SW 1271 (cell line): ENCODE measurements at regions not wholly inside any gene's neighbourhood (a gene's known extent, or its start where the extent isn't known, plus 50 kb on each side); places are given as distances from the start of the nearest gene placed in this dataset.
"Not testable (repeated sequence)": the region's sequence is repeated elsewhere in the genome, so short reads cannot be mapped to it uniquely, and the experiment has no call there.

Experiments
- DNase-seq, 2 experiments: peaks; one replicate each; lab custom pipeline; 2025; lab: John Stamatoyannopoulos, UW

DNA sequence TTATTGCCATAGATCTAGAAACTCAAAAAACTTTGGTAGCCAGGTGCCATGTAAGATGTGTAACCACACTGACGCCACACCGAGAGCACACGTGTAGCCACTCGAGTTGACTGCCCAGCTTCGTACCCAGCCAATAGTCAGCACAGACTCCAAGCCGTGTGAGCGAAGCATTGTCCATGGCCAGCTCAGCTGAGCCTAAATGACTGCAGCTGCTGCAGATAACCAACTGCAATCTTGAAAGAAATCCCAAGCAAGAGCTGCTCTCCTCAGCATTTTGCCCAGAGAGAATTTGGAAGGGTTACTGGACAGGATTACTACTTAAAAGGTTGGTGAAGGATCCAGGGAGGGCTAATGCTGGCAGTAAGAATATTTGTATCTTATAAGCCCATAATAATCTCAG lies 193.0 kb upstream of the THRB start:
- DNase-seq = no peak

DNA sequence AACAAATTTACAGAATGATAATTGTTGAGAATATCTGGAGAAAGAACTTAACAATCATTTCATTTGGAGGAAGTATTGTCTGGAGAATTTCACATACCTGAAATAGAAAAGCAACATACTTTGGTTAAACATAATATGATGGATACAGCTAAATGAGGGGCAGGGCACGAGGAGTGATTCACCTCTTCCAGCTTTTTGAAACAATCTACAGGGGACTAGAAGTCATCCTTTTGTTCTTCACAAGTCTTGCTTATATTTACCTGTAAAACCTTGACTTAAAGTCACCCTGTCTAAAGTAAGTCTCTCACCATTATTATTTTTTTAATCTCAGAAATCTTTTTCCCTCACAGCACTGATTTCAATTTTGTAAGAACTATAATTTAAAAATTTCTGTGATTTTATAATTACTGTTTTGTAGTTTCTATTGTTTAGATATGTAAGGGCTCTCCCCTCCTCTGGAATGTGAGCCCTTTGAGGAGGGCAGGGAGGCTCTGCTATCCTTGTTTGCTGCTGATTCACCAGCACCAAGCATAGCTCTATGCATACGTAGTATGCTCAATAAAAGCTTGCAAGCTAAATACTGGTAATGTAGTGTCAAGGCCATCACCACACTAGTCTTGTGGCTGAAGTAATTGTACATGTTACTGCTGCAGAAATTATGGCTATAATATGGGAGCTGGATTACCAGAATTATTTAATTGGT lies 193.9 kb upstream of the THRB start:
- DNase-seq = no peak

- DNase-seq = no peak
Observed at GRCh38 chr3:24689353-24689752, 194.7 kb upstream of the THRB start.

- no peak for DNase-seq
Observed at GRCh38 chr3:24690777-24691176, 196.1 kb upstream of the THRB start.

DNA sequence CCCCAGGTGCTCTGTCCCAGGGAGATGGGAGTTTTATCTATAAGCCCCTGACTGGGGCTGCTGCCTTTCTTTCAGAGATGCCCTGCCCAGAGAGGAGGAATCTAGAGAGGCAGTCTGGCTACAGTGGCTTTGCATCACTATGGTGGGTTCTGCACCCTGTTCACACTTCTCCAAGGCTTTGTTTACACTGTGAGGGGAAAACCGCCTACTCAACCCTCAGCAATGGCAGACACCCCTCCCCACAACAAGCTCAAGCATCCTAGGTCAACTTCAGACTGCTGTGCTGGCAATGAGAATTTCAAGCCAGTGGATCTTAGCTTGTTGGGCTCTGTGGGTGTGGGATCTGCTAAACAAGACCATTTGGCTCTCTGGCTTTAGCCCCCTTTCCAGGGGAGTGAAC lies 204.4 kb upstream of the THRB start:
- not testable (repeated sequence) for DNase-seq

GRCh38 chr3:24704496-24704895 lies 209.8 kb upstream of the THRB start:
- no peak for DNase-seq

GRCh38 chr3:24707936-24708335 lies 213.3 kb upstream of the THRB start:
- no peak for DNase-seq

DNA sequence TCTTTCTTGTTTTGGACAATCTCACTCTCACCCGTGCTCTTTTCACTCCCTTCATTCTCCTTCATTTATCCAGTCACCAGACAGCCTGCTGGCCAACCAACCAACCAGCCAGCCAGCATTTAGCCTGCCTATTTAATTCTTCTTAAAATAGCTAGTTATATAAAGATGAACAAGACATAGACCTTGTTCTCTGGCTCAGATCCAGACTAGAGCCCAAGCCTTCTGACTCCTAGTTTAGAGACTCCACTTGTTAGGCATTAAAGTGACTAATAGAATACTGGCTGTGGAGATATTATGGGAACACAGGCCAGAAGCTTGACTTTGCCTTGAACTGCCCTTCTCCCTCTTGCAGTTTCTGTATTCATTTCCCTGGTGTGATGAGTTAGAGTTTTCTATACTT lies 215.3 kb upstream of the THRB start:
- no peak for DNase-seq

DNA sequence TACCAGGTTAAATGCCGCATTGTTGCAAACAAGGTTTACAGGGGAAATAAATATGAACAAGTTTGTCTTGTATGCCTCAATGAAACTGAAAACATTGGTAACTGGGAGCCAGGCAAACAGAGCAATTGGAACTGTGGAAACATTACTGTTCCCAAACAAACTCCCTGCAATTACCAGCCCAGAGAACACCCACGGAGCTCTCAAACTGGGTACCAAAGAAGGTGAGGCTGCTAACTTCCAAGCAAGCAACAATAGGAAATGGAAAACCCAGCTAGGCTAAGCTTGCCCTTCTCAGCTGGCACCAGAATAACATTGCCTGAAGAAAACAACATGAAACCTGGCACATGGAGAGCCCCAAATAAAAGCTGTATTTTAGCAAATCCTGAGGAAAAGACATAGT lies 218.9 kb upstream of the THRB start:
- DNase-seq = no peak

GRCh38 chr3:24714436-24714835 lies 219.8 kb upstream of the THRB start:
- DNase-seq = no peak

GRCh38 chr3:24715171-24715792 lies 220.6 kb upstream of the THRB start:
- DNase-seq = no peak

- DNase-seq = no peak
Observed at GRCh38 chr3:24722087-24722486, 227.4 kb upstream of the THRB start.

DNA sequence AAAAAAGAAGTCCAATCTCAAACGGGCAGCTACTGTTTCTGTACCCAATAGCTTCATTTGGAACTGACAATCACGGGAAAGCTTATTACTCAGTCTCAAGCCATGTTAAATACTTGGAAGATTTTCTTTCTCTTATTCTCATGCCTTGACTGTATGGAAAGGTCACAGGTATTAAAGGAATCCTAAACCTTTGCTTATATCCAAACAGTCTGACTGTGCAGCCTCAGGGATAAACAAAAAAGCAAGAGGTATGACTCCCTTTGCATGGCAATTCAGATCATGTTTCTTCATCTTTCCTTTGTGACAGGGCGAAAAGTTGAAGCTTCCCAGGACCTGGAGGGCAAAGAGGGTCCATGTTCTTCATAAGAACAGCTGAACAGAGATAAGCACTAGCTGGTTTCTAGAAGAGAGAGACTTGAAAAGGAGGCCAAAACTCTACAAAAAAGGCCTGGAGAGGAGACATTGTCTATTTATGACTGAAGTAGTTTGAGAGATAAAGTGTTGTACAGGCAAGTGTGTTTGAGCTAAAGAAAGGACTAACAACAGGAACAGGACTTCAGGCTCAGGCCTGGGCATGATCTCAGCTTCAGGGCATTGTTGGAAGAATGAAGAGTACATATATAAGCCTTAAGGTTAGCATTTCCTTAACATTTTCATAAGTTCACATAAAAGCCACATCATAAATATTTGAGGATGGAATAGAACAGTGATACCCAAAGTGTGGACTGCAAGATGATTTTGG lies 231.0 kb upstream of the THRB start:
- DNase-seq = no peak

DNA sequence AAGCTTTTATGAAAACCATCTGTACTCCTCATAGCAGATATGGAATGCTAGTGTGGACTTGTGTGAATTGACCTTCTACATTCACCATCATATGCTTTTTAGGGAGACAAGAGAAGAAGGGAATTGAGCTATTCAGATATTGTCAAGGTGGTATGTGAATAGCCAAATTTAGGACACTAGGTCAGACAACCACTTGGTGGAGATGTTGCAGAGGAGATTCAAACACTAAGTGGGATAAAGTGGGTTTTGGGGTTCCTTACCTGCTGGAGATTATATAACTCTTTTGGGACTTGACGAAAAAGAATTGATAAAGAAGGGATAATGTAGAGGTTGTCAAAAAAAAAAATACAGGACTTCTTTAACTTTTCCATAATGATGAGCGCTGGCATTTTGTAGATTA lies 231.8 kb upstream of the THRB start:
- no peak for DNase-seq

DNA sequence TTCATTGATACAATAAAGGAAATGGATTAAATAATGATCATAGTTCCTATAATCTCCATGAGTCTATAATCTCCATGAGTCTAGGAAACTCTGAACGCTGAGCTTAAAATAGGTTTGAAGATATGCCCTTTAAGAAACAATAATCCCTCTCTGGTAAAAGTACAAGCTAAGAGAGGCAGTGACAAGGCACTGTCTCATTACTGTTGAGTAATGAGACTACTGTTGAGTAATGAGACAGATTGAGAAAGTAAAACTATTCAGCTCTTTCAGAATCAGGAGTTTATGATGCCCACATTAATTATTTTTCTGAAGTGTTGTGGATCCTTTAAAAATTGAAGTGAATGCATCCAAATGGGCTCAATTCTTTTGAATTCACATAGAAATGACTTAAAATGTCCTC lies 235.5 kb upstream of the THRB start:
- DNase-seq = no peak

DNA sequence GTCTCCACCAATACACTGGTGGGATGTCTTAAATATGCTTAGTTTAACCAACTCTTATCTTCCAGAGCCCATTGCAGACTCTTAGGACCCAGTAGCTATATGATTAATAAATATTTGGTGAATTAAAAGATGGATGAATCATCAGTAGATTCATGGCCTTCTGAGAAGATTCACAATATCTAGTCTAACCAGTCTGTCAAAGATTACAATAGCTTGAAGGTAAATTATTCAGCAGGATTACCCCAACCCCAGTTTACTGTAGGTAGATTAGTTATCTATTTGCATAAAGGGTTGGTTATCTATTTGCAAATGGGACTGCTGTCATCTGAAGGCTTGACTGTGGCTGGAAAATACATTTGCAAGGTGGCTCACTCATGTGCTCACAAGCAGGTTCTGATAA lies 239.4 kb upstream of the THRB start:
- DNase-seq = no peak

GRCh38 chr3:24736701-24737100 lies 242.1 kb upstream of the THRB start:
- no peak for DNase-seq

DNA sequence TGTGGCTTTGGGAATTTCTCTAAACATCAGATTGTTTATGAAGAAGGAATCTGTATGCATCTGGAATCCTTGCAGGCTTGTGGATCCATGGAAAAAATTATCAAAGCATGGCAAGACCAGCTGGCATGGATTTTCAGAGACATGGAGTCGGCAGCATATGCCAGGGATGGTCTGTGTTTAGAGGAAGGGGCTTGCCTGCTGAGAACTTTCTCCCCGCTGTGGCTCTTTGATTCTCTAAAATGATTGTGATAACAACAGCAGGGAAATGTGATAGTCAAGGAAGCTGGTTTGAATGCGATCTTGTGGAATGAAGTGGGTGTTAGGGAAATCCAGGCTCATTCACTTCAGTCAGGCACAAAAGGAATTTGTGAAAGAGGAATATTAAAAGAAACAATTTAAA lies 245.7 kb upstream of the THRB start:
- DNase-seq = no peak

GRCh38 chr3:24741506-24741905 lies 246.9 kb upstream of the THRB start:
- no peak for DNase-seq

GRCh38 chr3:24748520-24748919 lies 253.9 kb upstream of the THRB start:
- DNase-seq = no peak

GRCh38 chr3:24751020-24751419 lies 256.4 kb upstream of the THRB start:
- DNase-seq = no peak

DNA sequence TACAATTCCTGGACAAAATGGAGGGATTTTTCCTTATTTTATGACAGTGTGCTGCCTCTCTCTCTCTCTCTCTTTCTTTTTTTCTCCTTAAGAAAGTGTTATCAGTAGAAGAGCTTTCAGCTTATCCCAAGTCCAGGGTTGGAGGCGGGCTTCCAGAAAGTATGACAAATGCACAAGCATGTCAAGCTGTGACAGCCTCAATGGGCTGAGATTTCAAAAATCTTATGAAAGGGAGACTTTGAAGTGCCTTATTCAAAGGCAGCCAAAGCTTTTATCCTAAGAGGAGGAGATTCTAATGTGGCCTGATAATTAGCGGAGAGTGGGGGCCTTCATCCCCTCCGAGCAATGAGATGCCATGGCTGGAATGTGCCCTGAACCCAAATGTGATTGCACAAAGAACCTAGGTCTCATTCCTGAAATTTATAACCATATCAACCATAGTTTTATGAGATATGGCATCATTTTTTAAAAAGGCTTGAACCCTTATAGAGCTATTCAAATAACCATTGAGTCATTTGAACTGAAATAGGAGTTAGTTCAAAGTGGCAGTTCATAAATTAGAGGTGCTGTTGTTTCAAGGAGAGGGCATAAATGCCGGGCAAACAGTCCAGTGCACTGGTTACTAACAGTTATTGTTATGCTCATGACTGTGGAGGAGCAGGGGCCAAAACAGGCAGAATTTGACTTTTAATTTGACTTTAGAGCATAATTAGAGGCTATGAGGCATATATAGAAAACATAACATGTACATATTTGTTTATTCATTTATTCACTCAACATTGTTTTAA lies 261.6 kb upstream of the THRB start:
- no peak for DNase-seq

DNA sequence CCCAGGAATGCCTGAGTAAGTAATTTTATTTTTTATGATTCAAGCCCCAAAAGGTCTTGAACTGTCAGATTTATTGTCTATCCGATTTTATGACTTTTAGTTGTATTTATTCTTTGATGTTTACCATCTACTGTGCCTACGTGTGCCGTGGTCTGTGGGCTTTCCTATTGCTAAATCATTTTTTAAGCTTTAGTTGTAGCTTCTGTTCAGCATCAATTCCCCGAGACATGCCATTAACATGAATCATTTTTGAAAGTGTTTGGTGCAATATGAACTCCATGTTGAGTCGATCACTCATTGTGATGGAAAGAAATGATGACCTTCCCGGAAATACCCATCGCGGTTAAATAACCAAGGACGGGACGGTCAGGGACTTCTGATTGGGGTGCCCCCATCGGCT lies 268.7 kb upstream of the THRB start:
- no peak for DNase-seq
